ENCODE measurements at regions not wholly inside any gene's neighbourhood (a gene's known extent, or its start where the extent isn't known, plus 50 kb on each side); places are given as distances from the start of the nearest gene placed in this dataset.

GRCh38 chr11:119560291-119560690, 137.3 kb upstream of the THY1 start:
- TF ChIP-seq POLR2A (IDR thresholded peaks at IDR 0.05; ENCODE audit: low read depth) (no peak), CTCF (IDR thresholded peaks at IDR 0.05) (no peak), POLR2AphosphoS5 (IDR thresholded peaks at IDR 0.05) (no peak)
